ENCODE measurements at regions not wholly inside any gene's neighbourhood (a gene's known extent, or its start where the extent isn't known, plus 50 kb on each side); places are given as distances from the start of the nearest gene placed in this dataset.
"Not testable (repeated sequence)": the region's sequence is repeated elsewhere in the genome, so short reads cannot be mapped to it uniquely, and the experiment has no call there.

DNA sequence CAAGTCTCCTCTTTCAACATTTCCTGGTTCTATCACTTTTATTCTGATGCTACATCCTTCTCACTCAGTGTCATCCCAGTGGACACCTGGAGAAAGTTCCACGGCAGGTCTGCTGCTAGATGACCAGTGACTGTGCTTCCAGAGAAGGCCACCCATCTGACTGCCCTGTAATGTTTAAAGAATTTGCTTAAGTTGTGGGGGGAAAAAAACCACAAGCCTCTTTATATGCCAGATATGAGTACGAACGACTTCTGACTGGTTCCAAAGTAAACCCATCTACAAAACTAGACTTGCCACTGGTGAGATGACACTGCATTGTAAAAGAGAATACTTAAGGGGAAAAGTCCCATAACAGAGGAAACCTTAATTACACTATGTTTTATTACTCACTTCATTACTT, 69.6 kb upstream of the VWC2 start:
- Histone ChIP-seq H3K4me1 (ENCODE audit: control insufficient read depth, insufficient read depth, low read length) (no peaks in the 10 kb centered on the region), H3K36me3 (ENCODE audit: control insufficient read depth, insufficient read depth, low read length) (no peaks in the 10 kb centered on the region), H3K27me3 (ENCODE audit: control insufficient read depth, insufficient read depth, low read length) (no peaks in the 10 kb centered on the region), H3K9ac (ENCODE audit: low read depth, low read length) (no peak overlapping the region), H3K9me3 (ENCODE audit: control insufficient read depth, insufficient read depth, low read length) (no peaks in the 10 kb centered on the region), H3K4me3 (ENCODE audit: low read depth, low read length) (no peak overlapping the region)

DNA sequence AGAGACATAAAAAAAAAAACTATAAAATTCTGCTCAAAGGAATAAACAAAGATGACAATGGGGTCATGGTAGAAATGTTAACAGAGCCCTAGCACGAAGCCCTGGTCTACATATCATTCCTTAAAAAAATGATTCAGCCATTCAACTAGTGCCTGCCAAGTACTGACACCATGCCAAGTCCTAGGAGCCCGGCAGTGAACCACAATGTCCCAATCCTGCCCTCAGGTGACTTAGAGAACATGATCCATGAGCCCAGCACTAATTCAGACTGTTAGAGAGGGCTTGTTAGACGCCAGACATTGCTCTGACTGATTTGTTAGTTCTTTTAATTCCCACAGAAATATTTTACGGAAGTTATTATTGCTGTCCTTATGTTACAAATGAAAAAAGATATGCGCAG, 67.3 kb upstream of the VWC2 start:
- Histone ChIP-seq H3K9me3 (ENCODE audit: control insufficient read depth, insufficient read depth, low read length) (no peaks in the 10 kb centered on the region), H3K36me3 (ENCODE audit: control insufficient read depth, insufficient read depth, low read length) (no peaks in the 10 kb centered on the region), H3K4me1 (ENCODE audit: control insufficient read depth, insufficient read depth, low read length) (no peaks in the 10 kb centered on the region), H3K27me3 (ENCODE audit: control insufficient read depth, insufficient read depth, low read length) (no peaks in the 10 kb centered on the region), H3K9ac (ENCODE audit: low read depth, low read length) (no peak overlapping the region), H3K4me3 (ENCODE audit: low read depth, low read length) (no peak overlapping the region)

DNA sequence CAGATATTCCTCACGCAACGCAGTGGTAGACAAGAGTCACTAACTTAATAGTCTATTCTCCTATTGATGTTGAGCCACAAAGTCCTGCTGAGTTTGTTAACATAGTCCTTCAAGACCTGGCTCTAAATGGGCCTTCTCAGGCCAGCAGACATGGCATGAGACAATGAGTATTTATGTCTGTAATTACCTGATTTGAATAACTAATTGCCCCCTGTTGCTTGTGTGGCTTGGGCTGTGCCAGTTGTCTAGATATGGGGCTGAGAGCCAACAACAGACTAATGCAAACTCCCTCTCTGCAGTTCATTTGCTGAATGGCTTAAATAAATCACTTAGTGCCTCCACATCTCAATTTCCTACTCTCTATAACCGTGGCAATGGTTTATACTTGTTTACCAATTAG, 65.5 kb upstream of the VWC2 start:
- Histone ChIP-seq H3K9ac (ENCODE audit: low read depth, low read length) (no peak overlapping the region), H3K27me3 (ENCODE audit: control insufficient read depth, insufficient read depth, low read length) (no peaks in the 10 kb centered on the region), H3K9me3 (ENCODE audit: control insufficient read depth, insufficient read depth, low read length) (no peaks in the 10 kb centered on the region), H3K36me3 (ENCODE audit: control insufficient read depth, insufficient read depth, low read length) (no peaks in the 10 kb centered on the region), H3K4me1 (ENCODE audit: control insufficient read depth, insufficient read depth, low read length) (no peaks in the 10 kb centered on the region), H3K4me3 (ENCODE audit: low read depth, low read length) (no peak overlapping the region)

DNA sequence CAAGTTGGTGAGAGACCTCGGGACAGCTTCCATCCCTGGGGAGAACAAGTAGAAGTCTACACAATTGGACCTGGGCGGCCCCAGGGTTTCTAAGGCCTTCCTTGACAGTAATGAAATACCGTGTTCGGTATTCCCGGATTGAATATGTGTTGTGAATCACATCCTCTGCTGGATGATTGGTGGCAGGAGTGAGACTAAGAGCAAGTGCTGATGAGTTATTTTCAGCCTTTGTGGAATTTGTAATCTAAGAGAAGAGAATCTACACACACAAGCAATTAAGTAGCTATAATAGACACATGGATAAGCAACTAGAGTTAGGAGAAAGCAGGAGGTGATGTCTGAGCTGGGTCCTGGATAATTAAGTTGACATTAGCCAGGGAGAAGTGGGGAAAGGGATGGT, 64.8 kb upstream of the VWC2 start:
- no peak overlapping the region for H3K4me3 ChIP-seq (ENCODE audit: low read depth, low read length)
- no peak overlapping the region for H3K9ac ChIP-seq (ENCODE audit: low read depth, low read length)
- H3K27me3 ChIP-seq (ENCODE audit: control insufficient read depth, insufficient read depth, low read length): no peaks in the 10 kb centered on the region
- H3K36me3 ChIP-seq (ENCODE audit: control insufficient read depth, insufficient read depth, low read length): no peaks in the 10 kb centered on the region
- H3K4me1 ChIP-seq (ENCODE audit: control insufficient read depth, insufficient read depth, low read length): no peaks in the 10 kb centered on the region
- H3K9me3 ChIP-seq (ENCODE audit: control insufficient read depth, insufficient read depth, low read length): no peaks in the 10 kb centered on the region

DNA sequence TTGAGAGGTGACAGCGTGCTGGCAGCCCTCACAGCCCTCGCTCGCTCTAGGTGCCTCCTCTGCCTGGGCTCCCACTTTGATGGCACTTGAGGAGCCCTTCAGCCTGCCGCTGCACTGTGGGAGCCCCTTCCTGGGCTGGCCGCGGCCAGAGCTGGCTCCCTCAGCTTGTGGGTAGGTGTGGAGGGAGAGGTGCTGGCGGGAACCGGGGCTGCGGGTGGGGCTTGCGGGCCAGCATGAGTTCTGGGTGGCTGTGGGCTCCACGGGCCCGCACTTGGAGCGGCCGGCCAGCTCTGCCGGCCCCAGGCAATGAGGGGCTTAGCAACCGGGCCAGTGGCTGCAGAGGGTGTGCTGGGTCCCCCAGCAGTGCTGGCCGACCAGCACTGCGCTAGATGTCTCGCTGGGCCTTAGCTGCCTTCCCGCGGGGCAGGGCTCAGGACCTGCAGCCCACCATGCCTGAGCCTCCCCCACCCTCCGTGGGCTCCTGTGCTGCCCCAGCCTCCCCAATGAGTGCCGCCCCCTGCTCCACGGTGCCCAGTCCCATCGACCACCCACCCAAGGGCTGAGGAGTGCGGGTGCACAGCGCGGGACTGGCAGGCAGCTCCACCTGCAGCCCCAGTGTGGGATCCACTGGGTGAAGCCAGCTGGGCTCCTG, 62.2 kb upstream of the VWC2 start:
- H3K36me3 ChIP-seq (ENCODE audit: control insufficient read depth, insufficient read depth, low read length); H3K27me3 ChIP-seq (ENCODE audit: control insufficient read depth, insufficient read depth, low read length); H3K4me3 ChIP-seq (ENCODE audit: low read depth, low read length); H3K9ac ChIP-seq (ENCODE audit: low read depth, low read length); H3K9me3 ChIP-seq (ENCODE audit: control insufficient read depth, insufficient read depth, low read length); H3K4me1 ChIP-seq (ENCODE audit: control insufficient read depth, insufficient read depth, low read length): not testable (repeated sequence)

DNA sequence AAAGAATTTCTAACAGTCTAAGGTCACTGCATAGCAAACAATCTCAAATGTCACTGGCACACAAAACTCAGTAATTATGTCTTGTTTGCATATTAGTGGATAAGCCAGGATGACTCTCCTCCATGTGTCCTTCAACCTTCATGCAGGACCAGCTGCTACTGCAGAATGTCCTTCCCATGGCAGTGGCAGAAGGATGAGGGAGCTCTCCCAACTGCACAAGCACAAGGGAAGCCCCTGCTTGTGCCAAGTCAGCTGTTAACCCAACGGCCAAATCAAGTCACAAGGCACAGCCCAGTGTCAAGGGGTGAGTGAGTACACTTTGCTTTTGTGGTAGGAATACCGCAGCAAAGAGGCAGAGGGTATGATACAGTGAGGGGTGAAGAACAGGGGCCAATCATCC, 59.3 kb upstream of the VWC2 start:
- H3K27me3 ChIP-seq (ENCODE audit: control insufficient read depth, insufficient read depth, low read length): no peaks in the 10 kb centered on the region
- H3K4me1 ChIP-seq (ENCODE audit: control insufficient read depth, insufficient read depth, low read length): no peaks in the 10 kb centered on the region
- H3K36me3 ChIP-seq (ENCODE audit: control insufficient read depth, insufficient read depth, low read length): no peaks in the 10 kb centered on the region
- no peaks in the 10 kb centered on the region for H3K9me3 ChIP-seq (ENCODE audit: control insufficient read depth, insufficient read depth, low read length)
- no peak overlapping the region for H3K9ac ChIP-seq (ENCODE audit: low read depth, low read length)
- H3K4me3 ChIP-seq (ENCODE audit: low read depth, low read length): no peak overlapping the region

DNA sequence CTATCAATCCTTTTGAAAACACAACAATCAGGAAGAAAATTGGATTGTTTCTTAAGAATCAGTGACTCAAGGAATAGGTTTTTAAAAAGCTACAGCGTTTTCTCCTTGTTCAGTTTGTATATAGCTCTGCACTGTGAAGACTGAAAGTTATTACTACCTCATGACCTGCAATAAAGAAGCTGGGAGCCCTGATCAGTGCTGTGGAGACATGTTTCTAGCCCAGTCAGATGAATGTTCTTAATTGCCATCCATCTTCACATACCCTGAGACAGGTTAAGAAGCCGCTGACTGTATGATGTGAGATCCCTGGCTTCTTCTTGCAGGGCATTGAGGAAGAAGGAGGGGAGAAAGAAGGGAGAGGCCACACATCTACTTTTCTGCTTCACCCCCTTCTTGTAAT, 58.0 kb upstream of the VWC2 start:
- H3K9me3 ChIP-seq (ENCODE audit: control insufficient read depth, insufficient read depth, low read length): no peaks in the 10 kb centered on the region
- H3K4me1 ChIP-seq (ENCODE audit: control insufficient read depth, insufficient read depth, low read length): no peaks in the 10 kb centered on the region
- H3K9ac ChIP-seq (ENCODE audit: low read depth, low read length): no peak overlapping the region
- H3K36me3 ChIP-seq (ENCODE audit: control insufficient read depth, insufficient read depth, low read length): no peaks in the 10 kb centered on the region
- no peak overlapping the region for H3K4me3 ChIP-seq (ENCODE audit: low read depth, low read length)
- H3K27me3 ChIP-seq (ENCODE audit: control insufficient read depth, insufficient read depth, low read length): no peaks in the 10 kb centered on the region

DNA sequence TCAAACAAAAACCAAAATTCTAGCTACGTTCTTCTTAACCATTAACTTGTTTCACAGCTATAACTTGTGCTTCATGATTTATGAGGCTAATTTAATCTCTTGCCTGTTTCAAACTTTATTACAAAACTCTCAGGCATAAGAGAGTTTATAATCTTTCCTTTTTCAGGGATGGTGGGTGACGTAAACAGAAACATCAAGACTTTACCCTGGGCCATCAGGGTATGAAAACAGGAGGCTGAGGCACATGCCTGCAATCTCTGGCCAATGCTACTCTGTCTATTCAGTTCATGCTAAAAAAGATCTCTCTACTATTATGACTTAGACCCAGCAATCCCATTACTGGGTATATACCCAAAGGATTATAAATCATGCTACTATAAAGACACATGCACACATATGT, 55.9 kb upstream of the VWC2 start:
- Histone ChIP-seq H3K9ac (ENCODE audit: low read depth, low read length) (no peak overlapping the region), H3K36me3 (ENCODE audit: control insufficient read depth, insufficient read depth, low read length) (no peaks in the 10 kb centered on the region), H3K9me3 (ENCODE audit: control insufficient read depth, insufficient read depth, low read length) (no peaks in the 10 kb centered on the region), H3K27me3 (ENCODE audit: control insufficient read depth, insufficient read depth, low read length) (no peaks in the 10 kb centered on the region), H3K4me1 (ENCODE audit: control insufficient read depth, insufficient read depth, low read length) (no peaks in the 10 kb centered on the region), H3K4me3 (ENCODE audit: low read depth, low read length) (no peak overlapping the region)

DNA sequence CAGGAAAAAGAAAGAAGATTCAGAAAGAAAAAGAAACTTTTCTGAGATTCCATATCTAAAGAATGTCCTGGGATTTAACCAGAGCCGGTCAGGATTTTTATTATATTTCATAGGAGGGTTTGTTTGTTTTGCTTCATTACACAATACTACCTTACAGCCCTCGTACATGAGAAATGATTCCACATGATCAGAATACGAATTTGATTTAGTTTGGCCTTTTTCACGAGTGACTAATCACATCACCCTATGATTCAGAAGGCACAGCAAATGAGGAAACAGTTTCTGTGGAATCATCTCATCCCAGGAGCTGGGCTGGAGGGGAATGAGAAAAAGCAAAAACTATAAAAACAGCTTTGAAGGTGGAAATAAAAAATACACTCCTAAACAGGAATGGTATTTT, 54.7 kb upstream of the VWC2 start:
- no peaks in the 10 kb centered on the region for H3K4me1 ChIP-seq (ENCODE audit: control insufficient read depth, insufficient read depth, low read length)
- no peak overlapping the region for H3K4me3 ChIP-seq (ENCODE audit: low read depth, low read length)
- no peaks in the 10 kb centered on the region for H3K27me3 ChIP-seq (ENCODE audit: control insufficient read depth, insufficient read depth, low read length)
- no peak overlapping the region for H3K9ac ChIP-seq (ENCODE audit: low read depth, low read length)
- H3K36me3 ChIP-seq (ENCODE audit: control insufficient read depth, insufficient read depth, low read length): no peaks in the 10 kb centered on the region
- H3K9me3 ChIP-seq (ENCODE audit: control insufficient read depth, insufficient read depth, low read length): no peaks in the 10 kb centered on the region

DNA sequence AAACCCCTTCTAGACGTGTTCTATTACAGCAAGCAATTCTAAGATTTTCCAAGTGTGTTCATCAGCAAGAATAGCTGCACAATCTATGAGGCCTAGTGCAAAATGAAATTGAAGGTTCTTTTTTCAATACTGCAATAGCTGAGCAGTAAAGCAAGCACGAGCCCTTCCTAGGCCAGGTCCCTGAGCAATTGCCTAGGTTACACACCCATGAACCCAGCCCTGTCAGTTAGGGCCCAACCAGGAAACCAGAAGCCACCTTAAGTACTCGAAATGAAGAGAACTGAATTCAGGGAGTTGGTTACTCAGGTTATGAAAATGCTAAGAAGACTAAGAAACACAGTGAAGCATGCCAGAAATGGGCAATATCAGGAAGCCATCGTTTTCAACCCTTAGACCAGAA, 52.0 kb upstream of the VWC2 start:
- no peaks in the 10 kb centered on the region for H3K4me1 ChIP-seq (ENCODE audit: control insufficient read depth, insufficient read depth, low read length)
- no peak overlapping the region for H3K9ac ChIP-seq (ENCODE audit: low read depth, low read length)
- no peaks in the 10 kb centered on the region for H3K9me3 ChIP-seq (ENCODE audit: control insufficient read depth, insufficient read depth, low read length)
- no peaks in the 10 kb centered on the region for H3K36me3 ChIP-seq (ENCODE audit: control insufficient read depth, insufficient read depth, low read length)
- no peaks in the 10 kb centered on the region for H3K27me3 ChIP-seq (ENCODE audit: control insufficient read depth, insufficient read depth, low read length)
- no peak overlapping the region for H3K4me3 ChIP-seq (ENCODE audit: low read depth, low read length)
